Panc1 (cell line): ENCODE measurements at regions not wholly inside any gene's neighbourhood (a gene's known extent, or its start where the extent isn't known, plus 50 kb on each side); places are given as distances from the start of the nearest gene placed in this dataset.

Source experiments
- CTCF ChIP-seq: fragments of 450-650 bp; IDR thresholded peaks from 2 replicates; pipeline ENCODE4 v1.5.1; 2017; ENCODE audit warnings: mild to moderate bottlenecking
- POLR2AphosphoS5 ChIP-seq: IDR thresholded peaks from 2 replicates; pipeline ENCODE4 v1.6.1; 2012; ENCODE audit warnings: mild to moderate bottlenecking, low read depth, low read length, moderate library complexity
- REST ChIP-seq, 2 experiments: IDR thresholded peaks; 2 replicates each; pipeline ENCODE4 v1.6.1; 2011 to 2012; ENCODE audit warnings: low read depth in 2 of 2, control low read depth in 1 of 2, low read length in 1 of 2, mild to moderate bottlenecking in 1 of 2, moderate library complexity in 1 of 2; ENCODE audit not compliant: insufficient read depth in 1 of 2
- SIN3A ChIP-seq: IDR thresholded peaks from 2 replicates; pipeline ENCODE4 v1.6.1; 2012; ENCODE audit warnings: low read depth, mild to moderate bottlenecking, low read length, moderate library complexity, borderline replicate concordance; ENCODE audit not compliant: insufficient read depth
- TCF7L2 ChIP-seq: IDR thresholded peaks from 2 replicates; pipeline ENCODE4 v1.6.1; 2011; ENCODE audit warnings: mild to moderate bottlenecking, low read depth, low read length, inconsistent platforms

- no peak for TF ChIP-seq CTCF
- TF ChIP-seq REST (IDR thresholded peaks at IDR 0.05; ENCODE audit: insufficient read depth in 1 of 2, low read depth in 2 of 2, low read length in 1 of 2), result no peak
- no peak for TF ChIP-seq TCF7L2
- TF ChIP-seq SIN3A, result no peak
- no peak for TF ChIP-seq POLR2AphosphoS5
These were observed 70.1 kb upstream of the LRRC55 start for GRCh38 chr11:57111619-57112018.
